ENCODE measurements at regions not wholly inside any gene's neighbourhood (a gene's known extent, or its start where the extent isn't known, plus 50 kb on each side); places are given as distances from the start of the nearest gene placed in this dataset.

DNA sequence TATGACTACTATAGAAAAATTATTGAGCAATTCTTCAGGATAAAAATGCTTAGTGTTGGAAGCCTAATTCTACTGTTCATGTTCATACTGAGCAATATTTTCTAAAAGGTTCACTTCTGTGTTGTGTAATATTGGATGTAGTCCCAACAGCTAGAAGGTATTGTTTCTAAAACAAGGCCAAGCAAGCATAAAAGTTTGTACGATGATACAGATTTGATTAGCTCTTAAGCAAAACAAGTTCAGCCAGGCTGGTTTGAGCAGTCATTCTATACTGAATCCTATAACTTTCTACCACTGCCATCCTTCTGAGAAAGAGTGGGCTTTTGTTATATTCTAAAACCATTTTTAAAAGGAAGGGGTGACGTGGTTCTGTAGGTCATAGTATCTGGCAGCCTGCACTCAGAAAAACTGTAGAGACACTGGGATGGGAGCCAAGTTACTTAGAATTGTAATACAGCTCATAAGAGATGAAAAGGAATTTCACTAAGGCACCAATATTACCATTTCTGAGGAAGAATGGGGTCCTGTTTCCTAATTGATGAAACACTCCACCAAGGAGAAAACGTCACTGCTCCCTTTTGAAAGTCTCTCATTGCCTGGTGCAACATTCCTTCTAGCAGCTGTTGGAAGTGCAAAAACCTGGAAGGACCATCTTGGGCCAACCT, 275.0 kb upstream of the DACH1 start:
- peaks cover 42% of the 10 kb centered on the region for H3K4me1 Mint-ChIP-seq
- DNase-seq (ENCODE audit: low spot score in 2 of 2, unreplicated experiment in 2 of 2) = no peak

DNA sequence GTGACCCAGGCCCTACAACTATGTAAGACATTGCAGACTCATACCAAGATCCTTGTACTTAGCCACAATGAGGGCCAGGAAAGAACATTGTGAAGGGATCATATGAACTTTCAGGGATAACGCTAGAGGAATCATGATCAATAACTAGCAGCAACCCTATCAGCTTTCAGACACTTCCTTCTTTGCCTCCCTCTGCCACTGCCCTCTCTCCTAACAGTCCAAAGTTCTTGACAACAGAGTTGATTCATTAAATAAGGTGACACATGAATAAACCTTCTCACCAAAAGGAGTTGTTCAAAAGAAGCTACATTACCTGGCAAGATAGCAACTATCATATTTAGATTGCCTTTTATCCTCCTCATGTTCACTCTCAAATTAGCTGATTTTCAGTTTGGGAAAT, 272.2 kb upstream of the DACH1 start:
- TF ChIP-seq, protein P1, sequence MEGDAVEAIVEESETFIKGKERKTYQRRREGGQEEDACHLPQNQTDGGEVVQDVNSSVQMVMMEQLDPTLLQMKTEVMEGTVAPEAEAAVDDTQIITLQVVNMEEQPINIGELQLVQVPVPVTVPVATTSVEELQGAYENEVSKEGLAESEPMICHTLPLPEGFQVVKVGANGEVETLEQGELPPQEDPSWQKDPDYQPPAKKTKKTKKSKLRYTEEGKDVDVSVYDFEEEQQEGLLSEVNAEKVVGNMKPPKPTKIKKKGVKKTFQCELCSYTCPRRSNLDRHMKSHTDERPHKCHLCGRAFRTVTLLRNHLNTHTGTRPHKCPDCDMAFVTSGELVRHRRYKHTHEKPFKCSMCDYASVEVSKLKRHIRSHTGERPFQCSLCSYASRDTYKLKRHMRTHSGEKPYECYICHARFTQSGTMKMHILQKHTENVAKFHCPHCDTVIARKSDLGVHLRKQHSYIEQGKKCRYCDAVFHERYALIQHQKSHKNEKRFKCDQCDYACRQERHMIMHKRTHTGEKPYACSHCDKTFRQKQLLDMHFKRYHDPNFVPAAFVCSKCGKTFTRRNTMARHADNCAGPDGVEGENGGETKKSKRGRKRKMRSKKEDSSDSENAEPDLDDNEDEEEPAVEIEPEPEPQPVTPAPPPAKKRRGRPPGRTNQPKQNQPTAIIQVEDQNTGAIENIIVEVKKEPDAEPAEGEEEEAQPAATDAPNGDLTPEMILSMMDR (IDR thresholded peaks at IDR 0.05; ENCODE audit: unreplicated experiment) = no peak
- DNase-seq (ENCODE audit: low spot score in 2 of 2, unreplicated experiment in 2 of 2) = no peak
- H3K27ac Mint-ChIP-seq = no peak overlapping the region
- no peaks in the 10 kb centered on the region for H3K27me3 Mint-ChIP-seq (ENCODE audit: low read depth)
- no peak overlapping the region for H3K4me3 Mint-ChIP-seq
- peaks cover 27% of the 10 kb centered on the region for H3K4me1 Mint-ChIP-seq
- H3K9me3 Mint-ChIP-seq = no peaks in the 10 kb centered on the region
- H3K36me3 Mint-ChIP-seq = no peaks in the 10 kb centered on the region

More for the DNA sequence above, 275.0 kb upstream of the DACH1 start:
- Mint-ChIP-seq H3K4me3 (no peak overlapping the region), H3K36me3 (no peaks in the 10 kb centered on the region), H3K9me3 (no peaks in the 10 kb centered on the region), H3K27me3 (ENCODE audit: low read depth) (no peaks in the 10 kb centered on the region), H3K27ac (peak overlapping the region; percentile 67)
- TF ChIP-seq, protein P1 (IDR thresholded peaks at IDR 0.05; ENCODE audit: unreplicated experiment) = no peak

DNA sequence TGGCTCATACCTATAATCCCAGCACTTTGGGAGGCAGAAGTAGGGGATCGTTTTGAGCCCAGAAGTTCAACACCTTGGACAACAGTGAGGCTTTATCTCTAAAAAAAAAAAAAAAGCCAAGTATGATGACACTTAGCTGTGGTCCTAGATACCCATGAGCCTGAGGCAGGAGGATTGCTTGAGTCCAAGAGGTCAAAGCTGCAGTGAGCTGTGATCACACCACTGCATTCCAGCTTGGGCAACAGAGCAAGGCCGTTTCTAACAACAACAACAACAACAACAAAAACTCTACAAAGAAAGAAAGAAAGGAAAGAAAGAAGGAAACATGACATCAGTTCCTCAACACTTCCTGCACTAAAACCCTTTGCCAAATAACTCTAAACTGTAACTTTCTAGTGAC, 265.1 kb upstream of the DACH1 start:
- no peak overlapping the region for H3K4me3 Mint-ChIP-seq
- TF ChIP-seq, protein P1 (IDR thresholded peaks at IDR 0.05; ENCODE audit: unreplicated experiment) = no peak
- H3K36me3 Mint-ChIP-seq = no peaks in the 10 kb centered on the region
- no peak for DNase-seq (ENCODE audit: low spot score in 2 of 2, unreplicated experiment in 2 of 2)
- H3K4me1 Mint-ChIP-seq = peaks cover 2% of the 10 kb centered on the region
- H3K27ac Mint-ChIP-seq = no peak overlapping the region
- peaks cover 10% of the 10 kb centered on the region for H3K9me3 Mint-ChIP-seq
- no peaks in the 10 kb centered on the region for H3K27me3 Mint-ChIP-seq (ENCODE audit: low read depth)

DNA sequence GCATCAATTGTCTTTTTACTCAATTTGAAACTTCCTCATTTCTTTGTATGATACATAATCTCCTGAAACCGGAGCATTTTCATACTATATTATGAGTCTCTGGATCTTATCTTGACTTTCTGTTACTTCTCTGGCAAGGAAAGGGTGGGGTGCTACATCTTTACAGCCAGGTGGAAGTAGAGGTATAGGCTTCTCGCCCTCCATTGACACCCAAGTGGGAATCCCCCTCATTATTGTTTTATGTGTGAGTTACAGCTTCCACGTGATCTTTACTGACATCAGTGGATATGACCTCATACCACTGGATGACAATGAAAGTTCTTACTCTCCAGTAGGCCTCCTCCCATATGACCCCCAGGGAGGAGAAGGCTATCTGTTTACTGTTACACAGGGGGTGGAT, 262.1 kb upstream of the DACH1 start:
- no peak for DNase-seq (ENCODE audit: low spot score in 2 of 2, unreplicated experiment in 2 of 2)
- peaks cover 10% of the 10 kb centered on the region for H3K9me3 Mint-ChIP-seq
- no peaks in the 10 kb centered on the region for H3K4me1 Mint-ChIP-seq
- no peak overlapping the region for H3K27ac Mint-ChIP-seq
- H3K27me3 Mint-ChIP-seq (ENCODE audit: low read depth) = no peaks in the 10 kb centered on the region
- TF ChIP-seq, protein P1 (IDR thresholded peaks at IDR 0.05; ENCODE audit: unreplicated experiment) = no peak
- no peaks in the 10 kb centered on the region for H3K36me3 Mint-ChIP-seq
- H3K4me3 Mint-ChIP-seq = no peak overlapping the region

DNA sequence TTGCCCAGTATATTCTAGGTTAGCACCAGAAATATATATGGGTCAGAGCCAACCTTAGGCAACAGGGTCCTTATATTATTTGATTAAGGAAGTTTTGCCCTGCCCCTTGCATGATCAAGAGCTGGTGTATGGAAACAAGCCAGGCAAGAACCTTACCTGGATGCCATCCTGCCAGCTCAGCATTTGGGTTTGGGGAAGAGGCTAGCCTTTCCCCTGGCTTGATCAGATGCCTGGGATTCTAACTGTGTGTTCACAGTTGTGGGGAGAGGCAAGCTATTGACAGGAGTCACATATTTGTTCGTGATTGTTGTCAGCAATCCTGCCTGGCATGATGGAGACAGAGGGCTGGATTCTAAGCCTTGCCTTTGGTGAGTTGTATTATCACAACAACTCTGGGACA, 260.0 kb upstream of the DACH1 start:
- H3K9me3 Mint-ChIP-seq = peaks cover 13% of the 10 kb centered on the region
- no peaks in the 10 kb centered on the region for H3K36me3 Mint-ChIP-seq
- H3K27ac Mint-ChIP-seq = no peak overlapping the region
- no peaks in the 10 kb centered on the region for H3K4me1 Mint-ChIP-seq
- no peaks in the 10 kb centered on the region for H3K27me3 Mint-ChIP-seq (ENCODE audit: low read depth)
- H3K4me3 Mint-ChIP-seq = no peak overlapping the region
- no peak for DNase-seq (ENCODE audit: low spot score in 2 of 2, unreplicated experiment in 2 of 2)
- TF ChIP-seq, protein P1 (IDR thresholded peaks at IDR 0.05; ENCODE audit: unreplicated experiment) = no peak

DNA sequence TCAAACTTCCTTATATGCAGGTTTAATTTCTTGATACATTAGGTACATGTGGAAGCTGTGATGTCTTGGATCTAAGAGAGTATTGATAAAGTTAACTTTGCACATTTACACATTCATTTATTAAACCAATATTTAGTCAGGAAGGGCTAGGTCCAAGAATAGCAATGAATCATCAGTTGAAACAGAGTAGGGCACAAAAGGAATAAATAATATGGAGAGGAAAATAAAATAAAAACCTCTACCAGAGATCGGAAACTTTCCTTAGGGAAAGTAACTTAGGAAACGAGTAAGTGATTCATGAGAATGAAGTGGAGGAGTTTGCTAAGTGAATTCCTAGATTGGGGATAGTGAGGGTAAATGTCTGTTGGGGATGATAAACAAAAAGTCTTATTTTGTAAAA, 259.4 kb upstream of the DACH1 start:
- Mint-ChIP-seq H3K4me3 (no peak overlapping the region), H3K36me3 (no peaks in the 10 kb centered on the region), H3K4me1 (no peaks in the 10 kb centered on the region), H3K27ac (no peak overlapping the region), H3K9me3 (peaks cover 13% of the 10 kb centered on the region), H3K27me3 (ENCODE audit: low read depth) (no peaks in the 10 kb centered on the region)
- TF ChIP-seq, protein P1 (IDR thresholded peaks at IDR 0.05; ENCODE audit: unreplicated experiment) = no peak
- no peak for DNase-seq (ENCODE audit: low spot score in 2 of 2, unreplicated experiment in 2 of 2)

Data from mesothelial cell of epicardium (in vitro differentiated cells).